ENCODE measurements at regions not wholly inside any gene's neighbourhood (a gene's known extent, or its start where the extent isn't known, plus 50 kb on each side); places are given as distances from the start of the nearest gene placed in this dataset.

DNA sequence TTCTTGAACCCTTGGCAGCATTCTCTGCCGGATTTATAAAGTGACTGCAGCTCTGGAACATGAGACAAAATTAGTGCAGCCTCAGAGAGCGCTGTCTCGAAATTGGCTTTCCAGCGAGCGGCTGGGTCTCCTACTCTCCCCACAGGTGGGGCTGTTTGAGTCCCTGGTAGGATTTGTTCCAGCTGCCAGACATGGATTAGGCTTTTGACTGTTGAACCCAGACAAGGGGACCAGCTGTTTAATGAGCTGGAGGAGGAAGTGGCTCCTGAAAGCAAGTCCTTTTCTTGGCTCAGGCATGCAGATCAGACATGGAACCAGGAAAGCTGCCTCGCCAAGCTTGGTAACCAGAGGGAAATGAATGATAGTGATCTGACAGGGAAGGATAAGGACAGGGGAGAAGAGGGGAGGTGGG, 69.6 kb downstream of the UBIAD1 start:
- Histone ChIP-seq H3K36me3 (ENCODE audit: low read depth) (no peaks in the 10 kb centered on the region), H3K4me1 (ENCODE audit: insufficient read depth, poor library complexity, severe bottlenecking) (no peaks in the 10 kb centered on the region), H3K4me3 (ENCODE audit: severe bottlenecking) (no peak overlapping the region), H3K27me3 (ENCODE audit: insufficient read depth, poor library complexity, severe bottlenecking) (no peaks in the 10 kb centered on the region), H3K27ac (ENCODE audit: poor library complexity, severe bottlenecking) (no peak overlapping the region), H3K9me3 (ENCODE audit: severe bottlenecking) (no peaks in the 10 kb centered on the region)
- TF ChIP-seq, protein P1, sequence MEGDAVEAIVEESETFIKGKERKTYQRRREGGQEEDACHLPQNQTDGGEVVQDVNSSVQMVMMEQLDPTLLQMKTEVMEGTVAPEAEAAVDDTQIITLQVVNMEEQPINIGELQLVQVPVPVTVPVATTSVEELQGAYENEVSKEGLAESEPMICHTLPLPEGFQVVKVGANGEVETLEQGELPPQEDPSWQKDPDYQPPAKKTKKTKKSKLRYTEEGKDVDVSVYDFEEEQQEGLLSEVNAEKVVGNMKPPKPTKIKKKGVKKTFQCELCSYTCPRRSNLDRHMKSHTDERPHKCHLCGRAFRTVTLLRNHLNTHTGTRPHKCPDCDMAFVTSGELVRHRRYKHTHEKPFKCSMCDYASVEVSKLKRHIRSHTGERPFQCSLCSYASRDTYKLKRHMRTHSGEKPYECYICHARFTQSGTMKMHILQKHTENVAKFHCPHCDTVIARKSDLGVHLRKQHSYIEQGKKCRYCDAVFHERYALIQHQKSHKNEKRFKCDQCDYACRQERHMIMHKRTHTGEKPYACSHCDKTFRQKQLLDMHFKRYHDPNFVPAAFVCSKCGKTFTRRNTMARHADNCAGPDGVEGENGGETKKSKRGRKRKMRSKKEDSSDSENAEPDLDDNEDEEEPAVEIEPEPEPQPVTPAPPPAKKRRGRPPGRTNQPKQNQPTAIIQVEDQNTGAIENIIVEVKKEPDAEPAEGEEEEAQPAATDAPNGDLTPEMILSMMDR (IDR thresholded peaks at IDR 0.05; ENCODE audit: poor library complexity, severe bottlenecking): no peak
- ATAC-seq (ENCODE audit: low read depth) (no peak), DNase-seq (ENCODE audit: low spot score) (no peak)

DNA sequence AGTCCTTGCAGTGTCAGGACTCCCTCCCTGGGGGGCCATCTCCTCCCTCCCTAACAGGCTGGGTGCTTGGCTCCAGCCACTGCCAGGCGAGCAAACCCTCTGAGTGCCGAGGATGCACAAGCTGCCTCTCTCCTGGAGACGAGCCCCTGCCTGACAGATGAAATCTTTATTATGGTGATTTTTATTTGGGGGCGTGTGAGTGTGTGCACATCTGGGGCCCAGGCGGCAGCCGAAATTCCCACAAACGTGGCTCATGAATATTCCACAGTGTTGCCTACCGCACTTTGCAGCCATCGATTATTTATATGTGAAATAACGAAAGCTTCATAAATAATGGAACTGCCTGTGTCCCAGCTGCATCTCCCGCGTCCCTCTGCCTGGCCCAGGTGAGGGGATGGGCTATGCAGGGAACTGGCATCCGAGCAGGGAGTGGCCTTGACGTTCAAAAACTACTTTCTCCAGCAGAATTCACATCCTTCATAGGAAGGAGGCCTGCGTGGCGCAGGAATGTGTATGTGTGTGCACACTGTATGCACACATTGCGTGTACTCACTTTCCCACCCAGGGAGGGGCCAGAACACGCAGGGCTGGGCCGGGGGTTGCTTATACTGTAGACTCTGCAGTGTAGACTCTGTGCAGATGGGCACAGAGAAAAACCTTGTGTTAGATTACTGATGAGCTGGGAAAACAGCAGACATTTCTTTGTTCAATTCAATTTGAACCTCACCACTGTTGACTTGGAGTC, 73.1 kb downstream of the UBIAD1 start:
- no peaks in the 10 kb centered on the region for H3K9me3 ChIP-seq (ENCODE audit: severe bottlenecking)
- no peaks in the 10 kb centered on the region for H3K36me3 ChIP-seq (ENCODE audit: low read depth)
- H3K4me3 ChIP-seq (ENCODE audit: severe bottlenecking): no peak overlapping the region
- ATAC-seq (ENCODE audit: low read depth): no peak
- no peak overlapping the region for H3K27ac ChIP-seq (ENCODE audit: poor library complexity, severe bottlenecking)
- H3K4me1 ChIP-seq (ENCODE audit: insufficient read depth, poor library complexity, severe bottlenecking): no peaks in the 10 kb centered on the region
- DNase-seq (ENCODE audit: low spot score): no peak
- TF ChIP-seq, protein P1 (IDR thresholded peaks at IDR 0.05; ENCODE audit: poor library complexity, severe bottlenecking): no peak
- no peaks in the 10 kb centered on the region for H3K27me3 ChIP-seq (ENCODE audit: insufficient read depth, poor library complexity, severe bottlenecking)

DNA sequence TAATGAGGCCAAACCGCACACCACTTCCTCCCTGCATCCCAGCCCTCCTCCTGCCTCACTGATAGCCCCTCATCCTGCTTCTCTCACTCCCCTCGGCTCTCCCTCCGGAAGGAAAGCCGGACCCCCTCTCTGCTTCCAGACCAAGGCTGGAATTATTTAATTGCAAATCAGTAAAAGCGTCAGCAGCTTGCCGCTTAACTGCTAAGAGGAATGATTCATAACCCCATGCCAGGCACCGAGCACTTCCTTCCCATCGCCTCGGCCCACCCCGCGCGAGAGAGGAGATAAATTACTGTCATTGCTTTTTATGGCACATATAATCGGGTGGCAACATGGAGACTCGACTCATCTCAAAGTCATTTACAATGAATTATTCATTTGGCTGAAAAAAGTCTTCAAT, 77.3 kb downstream of the UBIAD1 start:
- H3K27ac ChIP-seq (ENCODE audit: poor library complexity, severe bottlenecking): no peak overlapping the region
- no peak overlapping the region for H3K4me3 ChIP-seq (ENCODE audit: severe bottlenecking)
- H3K36me3 ChIP-seq (ENCODE audit: low read depth): no peaks in the 10 kb centered on the region
- H3K4me1 ChIP-seq (ENCODE audit: insufficient read depth, poor library complexity, severe bottlenecking): no peaks in the 10 kb centered on the region
- ATAC-seq (ENCODE audit: low read depth) (no peak), DNase-seq (ENCODE audit: low spot score) (no peak)
- TF ChIP-seq, protein P1 (IDR thresholded peaks at IDR 0.05; ENCODE audit: poor library complexity, severe bottlenecking): no peak
- no peaks in the 10 kb centered on the region for H3K27me3 ChIP-seq (ENCODE audit: insufficient read depth, poor library complexity, severe bottlenecking)
- H3K9me3 ChIP-seq (ENCODE audit: severe bottlenecking): no peaks in the 10 kb centered on the region

DNA sequence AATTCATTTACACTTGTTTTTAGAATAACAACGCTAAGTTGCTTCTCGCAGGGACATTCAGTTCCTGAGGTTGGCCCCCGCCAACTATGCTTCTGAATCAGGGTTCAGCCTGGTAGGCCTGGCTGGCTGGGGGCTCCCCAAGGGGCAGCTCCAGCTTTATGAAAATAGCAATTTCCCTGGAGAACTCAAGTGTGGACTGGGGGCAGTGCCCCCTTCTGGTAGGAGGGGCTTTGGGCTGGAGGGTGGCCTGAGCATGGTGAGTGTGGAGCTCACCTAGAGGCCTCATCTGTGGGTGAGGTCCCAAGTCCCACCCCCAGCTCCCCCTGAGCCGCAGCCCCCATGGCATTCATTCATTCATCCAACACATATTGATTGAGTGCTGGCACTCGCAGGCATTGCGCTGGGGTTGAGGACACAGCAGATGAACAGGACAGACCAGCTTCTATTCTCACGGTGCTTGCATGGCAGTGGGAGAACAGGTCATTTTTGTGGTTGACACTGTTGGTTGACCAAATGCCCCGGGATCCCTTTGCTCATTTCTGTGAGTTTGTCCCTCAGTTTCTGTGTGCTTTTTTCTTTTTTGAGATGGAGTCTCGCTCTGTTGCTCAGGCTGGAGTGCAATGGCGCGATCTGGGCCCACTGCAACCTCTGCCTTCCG, 79.2 kb downstream of the UBIAD1 start:
- ATAC-seq (ENCODE audit: low read depth) (no peak), DNase-seq (ENCODE audit: low spot score) (no peak)
- Histone ChIP-seq H3K4me1 (ENCODE audit: insufficient read depth, poor library complexity, severe bottlenecking) (no peaks in the 10 kb centered on the region), H3K27ac (ENCODE audit: poor library complexity, severe bottlenecking) (no peak overlapping the region), H3K4me3 (ENCODE audit: severe bottlenecking) (no peak overlapping the region), H3K27me3 (ENCODE audit: insufficient read depth, poor library complexity, severe bottlenecking) (no peaks in the 10 kb centered on the region), H3K36me3 (ENCODE audit: low read depth) (no peaks in the 10 kb centered on the region), H3K9me3 (ENCODE audit: severe bottlenecking) (no peaks in the 10 kb centered on the region)
- TF ChIP-seq, protein P1 (IDR thresholded peaks at IDR 0.05; ENCODE audit: poor library complexity, severe bottlenecking): no peak

Measured in RWPE2 (cell line).